UCSD-AML1 (cell line): ENCODE measurements at regions not wholly inside any gene's neighbourhood (a gene's known extent, or its start where the extent isn't known, plus 50 kb on each side); places are given as distances from the start of the nearest gene placed in this dataset.
"Not testable (repeated sequence)": the region's sequence is repeated elsewhere in the genome, so short reads cannot be mapped to it uniquely, and the experiment has no call there.

ENCODE experiments used
- DNase-seq: peaks from one replicate; lab custom pipeline; 2025; ENCODE audit not compliant: unreplicated experiment; lab: John Stamatoyannopoulos, UW

GRCh38 chr11:123344790-123345357, 85.2 kb upstream of the GRAMD1B start:
- DNase-seq: no peak

DNA sequence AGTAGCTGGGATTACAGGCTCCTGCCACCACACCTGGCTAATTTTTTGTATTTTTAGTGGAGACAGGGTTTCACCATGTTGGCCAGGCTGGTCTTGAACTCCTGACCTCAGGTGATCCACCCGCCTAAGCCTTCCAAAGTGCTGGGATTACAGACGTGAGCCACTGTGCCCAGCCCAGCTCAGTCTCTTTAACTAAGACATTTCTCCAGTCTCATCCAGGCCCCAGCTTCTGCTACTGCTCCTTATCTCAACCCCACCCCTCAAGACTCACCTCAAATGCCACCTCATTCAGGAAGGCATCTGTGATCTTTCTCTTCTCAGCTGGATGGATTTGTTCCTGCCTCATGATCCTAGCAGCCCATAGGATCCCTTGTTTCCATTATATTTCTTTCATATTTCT, 85.9 kb upstream of the GRAMD1B start:
- not testable (repeated sequence) for DNase-seq

- DNase-seq: no peak
Measured at GRCh38 chr11:123338997-123339752, 90.9 kb upstream of the GRAMD1B start.

- no peak for DNase-seq
Measured at GRCh38 chr11:123338266-123338800, 91.7 kb upstream of the GRAMD1B start.

DNA sequence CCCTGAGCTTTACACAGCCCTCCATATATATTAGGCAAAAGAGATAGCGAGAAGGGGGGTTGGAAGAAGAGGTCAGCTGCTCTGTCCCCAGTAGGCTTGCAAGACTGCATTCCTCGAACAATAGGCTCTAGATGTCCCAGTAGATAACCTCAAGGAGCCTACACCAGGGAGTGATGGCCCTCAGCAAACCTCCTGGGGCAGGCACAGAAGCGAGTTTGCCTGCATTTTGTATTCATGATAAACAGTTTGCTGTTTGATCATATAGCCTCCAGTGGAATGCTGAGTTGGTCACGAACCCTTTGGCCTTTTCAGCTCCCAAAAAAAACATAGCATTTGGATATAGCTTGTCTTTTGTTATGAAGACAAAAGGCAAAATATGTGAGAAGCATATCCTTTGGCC, 95.1 kb upstream of the GRAMD1B start:
- DNase-seq: no peak

DNA sequence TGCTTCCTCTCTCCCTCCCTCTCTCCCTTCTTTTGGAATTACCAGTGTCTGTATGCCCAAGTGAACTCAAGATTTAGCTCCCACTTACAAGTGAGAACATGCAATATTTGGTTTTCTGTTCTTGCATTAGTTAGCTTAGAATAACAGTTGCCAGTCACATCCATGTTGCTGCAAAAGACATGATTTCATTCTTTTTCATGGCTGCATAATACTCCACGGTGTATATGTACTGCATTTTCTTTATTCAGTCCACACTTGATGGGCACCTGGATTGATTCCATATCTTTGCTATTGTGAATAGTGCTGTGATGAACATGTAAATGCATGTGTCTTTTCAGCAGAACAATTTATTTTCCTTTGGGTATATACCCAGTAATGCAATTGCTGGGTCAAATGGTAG, 97.5 kb upstream of the GRAMD1B start:
- DNase-seq: not testable (repeated sequence)

- DNase-seq: no peak
Measured at GRCh38 chr11:123330948-123331347, 99.1 kb upstream of the GRAMD1B start.

- DNase-seq: no peak
Measured at GRCh38 chr11:123330471-123330870, 99.6 kb upstream of the GRAMD1B start.

- DNase-seq: no peak
Measured at GRCh38 chr11:123330071-123330470, 100.0 kb upstream of the GRAMD1B start.

GRCh38 chr11:123328281-123328867, 101.7 kb upstream of the GRAMD1B start:
- DNase-seq: no peak

DNA sequence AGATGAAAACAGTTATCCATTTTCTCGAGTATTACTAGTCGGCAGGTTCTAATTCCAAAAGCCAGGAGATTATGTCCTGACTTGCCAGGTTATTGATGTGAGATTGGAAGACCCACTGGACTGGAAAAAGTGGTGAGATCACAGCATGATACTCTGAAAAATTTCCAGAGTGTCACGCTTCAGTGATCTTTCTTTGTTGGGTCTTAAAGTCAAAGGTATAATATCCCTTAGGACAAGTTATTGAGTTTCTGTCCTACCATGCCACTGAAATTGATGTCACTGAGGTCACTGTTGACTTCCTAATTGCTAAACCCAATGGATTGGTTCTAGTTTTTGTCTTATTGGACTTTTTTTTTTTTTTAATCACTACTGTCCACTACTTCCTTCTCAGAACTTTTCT, 104.5 kb upstream of the GRAMD1B start:
- no peak for DNase-seq

DNA sequence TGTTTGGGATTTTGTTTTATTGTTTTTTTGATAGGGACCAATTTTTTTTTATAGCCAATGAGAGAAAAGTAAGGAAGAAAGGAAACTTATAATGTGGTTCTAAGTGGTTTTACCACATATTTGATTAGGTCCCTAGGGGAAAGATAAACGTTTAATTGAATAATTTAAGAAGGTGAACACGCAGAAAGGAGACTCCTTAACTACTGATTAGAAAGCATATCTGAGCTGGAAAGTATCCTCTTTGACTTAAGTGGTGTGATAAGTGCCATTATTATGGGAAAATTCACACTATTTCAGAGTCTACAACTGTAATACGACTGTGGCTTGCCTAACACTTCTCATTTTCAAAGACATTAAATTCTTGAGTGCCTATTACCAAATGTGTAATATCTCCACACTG, 106.5 kb upstream of the GRAMD1B start:
- DNase-seq: no peak

GRCh38 chr11:123321636-123322035, 108.4 kb upstream of the GRAMD1B start:
- no peak for DNase-seq

- DNase-seq: no peak
Measured at GRCh38 chr11:123318623-123319022, 111.4 kb upstream of the GRAMD1B start.

DNA sequence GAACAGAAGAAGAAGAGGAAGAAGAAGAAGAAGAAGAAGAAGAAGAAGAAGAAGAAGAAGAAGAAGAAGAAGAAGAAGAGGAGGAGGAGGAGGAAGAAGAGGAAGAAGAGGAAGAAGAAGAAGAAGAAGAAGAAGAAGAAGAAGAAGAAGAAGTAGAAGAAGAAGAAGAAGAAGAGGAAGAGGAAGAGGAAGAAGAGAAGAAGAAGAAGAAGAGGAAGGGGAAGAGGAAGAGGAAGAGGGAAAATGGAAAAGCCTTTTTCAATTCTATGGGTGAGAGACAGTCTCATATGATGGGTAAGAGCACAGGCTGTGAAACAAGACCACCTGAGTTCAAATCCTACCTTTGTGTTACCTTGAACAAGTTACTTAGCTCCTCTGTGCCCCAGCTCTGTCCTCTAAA, 111.9 kb upstream of the GRAMD1B start:
- not testable (repeated sequence) for DNase-seq

- no peak for DNase-seq
Measured at GRCh38 chr11:123316003-123316402, 114.1 kb upstream of the GRAMD1B start.

DNA sequence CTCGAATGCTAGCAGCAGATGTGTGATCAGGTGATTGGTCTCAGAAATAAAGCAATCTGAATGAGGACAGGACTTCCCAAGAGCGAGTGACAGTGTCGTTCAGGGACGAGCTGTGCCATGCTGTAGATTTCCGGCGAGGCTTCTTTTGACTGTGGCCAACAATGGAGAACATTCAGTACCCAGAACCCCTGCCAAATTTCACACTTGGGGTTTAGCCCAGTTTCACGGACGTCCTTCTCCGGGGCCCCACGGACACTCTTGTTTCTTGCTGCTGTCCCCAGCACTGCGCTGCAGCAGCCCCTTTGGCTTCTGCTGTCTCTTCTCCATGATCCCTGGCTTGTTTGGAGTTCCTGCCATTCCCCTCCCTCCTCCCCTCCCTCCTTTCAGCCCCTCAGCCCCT, 115.1 kb upstream of the GRAMD1B start:
- no peak for DNase-seq

GRCh38 chr11:123313262-123313661, 116.8 kb upstream of the GRAMD1B start:
- DNase-seq: no peak

DNA sequence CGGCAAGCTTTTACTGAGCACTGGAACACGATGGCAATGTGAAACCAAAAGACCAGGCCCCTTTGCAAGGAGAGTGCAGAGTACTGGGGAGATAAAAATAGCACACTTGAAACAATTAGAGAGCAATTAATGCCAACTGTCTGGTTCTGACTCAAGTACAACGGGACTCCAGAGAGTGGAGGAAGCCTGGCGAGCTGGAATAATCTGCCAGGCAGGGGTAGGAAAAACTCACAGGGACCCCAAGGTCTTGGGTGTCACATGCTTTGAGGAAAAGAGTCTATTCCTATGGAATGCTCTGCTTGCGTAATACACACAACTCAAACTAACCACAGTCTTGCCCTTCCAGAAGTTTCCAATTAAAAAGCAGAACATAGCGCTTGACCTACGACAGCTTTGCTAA, 113.0 kb upstream of the CLMP start:
- no peak for DNase-seq

DNA sequence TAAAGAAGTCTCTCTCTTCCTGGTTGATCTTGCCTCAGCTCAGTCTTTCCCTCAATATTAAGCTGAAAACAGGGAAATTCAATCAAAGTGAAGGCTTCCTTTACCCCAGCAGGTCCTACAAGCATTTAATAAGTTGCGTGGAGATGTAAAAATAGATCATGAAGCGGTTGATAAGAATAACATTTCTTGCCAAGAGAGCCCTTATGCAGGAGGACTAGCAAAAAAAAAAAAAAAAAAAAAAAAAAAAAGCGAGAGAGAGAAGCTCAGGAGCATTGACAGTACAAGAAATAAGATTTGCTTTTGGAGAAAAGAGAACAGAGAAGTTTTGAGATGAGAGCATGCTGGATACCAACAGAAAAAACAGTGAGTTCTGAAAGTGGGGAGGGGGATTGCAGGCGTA, 112.2 kb upstream of the CLMP start:
- DNase-seq: no peak

DNA sequence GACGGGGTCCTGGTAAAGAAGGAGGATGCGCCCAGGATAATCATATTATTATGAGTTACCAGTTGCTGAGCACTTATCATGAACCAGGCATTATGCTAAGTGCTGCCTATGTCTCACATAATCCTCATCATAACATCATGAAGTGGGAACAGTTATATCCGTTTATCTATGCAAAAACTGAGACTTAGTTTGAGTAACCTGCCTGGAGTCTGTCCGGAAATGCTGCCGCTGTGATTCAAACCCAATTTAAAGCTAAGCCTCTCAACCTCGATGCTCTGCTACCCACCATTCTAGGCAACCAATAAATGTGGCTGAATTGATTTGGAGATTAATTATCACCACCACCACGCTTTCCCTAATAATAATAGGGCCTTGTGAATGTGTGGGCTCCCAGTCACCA, 111.5 kb upstream of the CLMP start:
- DNase-seq: no peak
